ENCODE measurements at regions not wholly inside any gene's neighbourhood (a gene's known extent, or its start where the extent isn't known, plus 50 kb on each side); places are given as distances from the start of the nearest gene placed in this dataset.

- TF ChIP-seq POLR2AphosphoS5 (IDR thresholded peaks at IDR 0.05; ENCODE audit: low read depth, low read length) (no peak), POLR2A (IDR thresholded peaks at IDR 0.05; ENCODE audit: low read depth, low read length) (no peak)
Observed at GRCh38 chr5:125506124-125506523, 759.7 kb upstream of the ZNF608 start.

All from GM12892 (cell line).